ENCODE measurements at regions not wholly inside any gene's neighbourhood (a gene's known extent, or its start where the extent isn't known, plus 50 kb on each side); places are given as distances from the start of the nearest gene placed in this dataset.

GRCh38 chr4:121455285-121455684 is 74.5 kb upstream of the QRFPR start:
- Mint-ChIP-seq H3K27me3 (ENCODE audit: low read depth in 3 of 3) (peaks cover 0 to 3% (median 2%) of the 10 kb centered on the region in 3 donors), H3K36me3 (no peaks in the 10 kb centered on the region), H3K4me1 (no peaks in the 10 kb centered on the region), H3K27ac (no peak overlapping the region), H3K4me3 (no peak overlapping the region), H3K9me3 (no peaks in the 10 kb centered on the region)
- DNase-seq, result no peak
- H3K4me1 ChIP-seq (ENCODE audit: control insufficient read depth in 1 of 2, insufficient read depth in 2 of 2, low read length in 2 of 2), result no peaks in the 10 kb centered on the region
- no peaks in the 10 kb centered on the region for H3K27me3 ChIP-seq (ENCODE audit: control insufficient read depth in 2 of 2, insufficient read depth in 2 of 2, low read length in 2 of 2)
- no peaks in the 10 kb centered on the region for H3K9me3 ChIP-seq (replicated peaks in 1 of 2; ENCODE audit: control insufficient read depth in 1 of 2, insufficient read depth in 1 of 2, low read length in 2 of 2)
- H3K79me2 ChIP-seq (ENCODE audit: insufficient read depth, low read length), result no peaks in the 10 kb centered on the region
- no peaks in the 10 kb centered on the region for H4K20me1 ChIP-seq (ENCODE audit: insufficient read depth, low read length)
- H3K4me3 ChIP-seq (replicated peaks in 1 of 3; ENCODE audit: low read depth in 2 of 3, low read length in 3 of 3), result no peak overlapping the region
- intact Hi-C loops (cut with micrococcal nuclease), result no loop called here
- H3K27ac ChIP-seq (ENCODE audit: low read depth in 1 of 2, low read length in 2 of 2), result no peak overlapping the region
- no peaks in the 10 kb centered on the region for H3K36me3 ChIP-seq (replicated peaks in 1 of 2; ENCODE audit: control insufficient read depth in 1 of 2, insufficient read depth in 2 of 2, low read length in 2 of 2)
- TF ChIP-seq CTCF (IDR thresholded peaks at IDR 0.05), result no peak
- no peak overlapping the region for H3K4me2 ChIP-seq (replicated peaks; ENCODE audit: extremely low read depth, low read length, poor library complexity, severe bottlenecking)
- no peak overlapping the region for H3K9ac ChIP-seq (ENCODE audit: insufficient read depth, low read length, poor library complexity, severe bottlenecking)
- no peak overlapping the region for H2AFZ ChIP-seq (ENCODE audit: insufficient read depth, low read depth, low read length, poor library complexity, severe bottlenecking)
- 80% methylated on average over 1 of the region's 3 CpGs for whole genome bisulfite sequencing (ENCODE audit: insufficient coverage)

GRCh38 chr4:121454251-121454979 is 73.6 kb upstream of the QRFPR start:
- no peak overlapping the region for H3K9ac ChIP-seq (ENCODE audit: insufficient read depth, low read length, poor library complexity, severe bottlenecking)
- intact Hi-C loops (cut with micrococcal nuclease), result no loop called here
- H3K4me2 ChIP-seq (replicated peaks; ENCODE audit: extremely low read depth, low read length, poor library complexity, severe bottlenecking), result no peak overlapping the region
- no peaks in the 10 kb centered on the region for H3K4me1 ChIP-seq (ENCODE audit: control insufficient read depth in 1 of 2, insufficient read depth in 2 of 2, low read length in 2 of 2)
- H3K36me3 Mint-ChIP-seq, result no peaks in the 10 kb centered on the region
- H3K9me3 ChIP-seq (replicated peaks in 1 of 2; ENCODE audit: control insufficient read depth in 1 of 2, insufficient read depth in 1 of 2, low read length in 2 of 2), result no peaks in the 10 kb centered on the region
- H4K20me1 ChIP-seq (ENCODE audit: insufficient read depth, low read length), result no peaks in the 10 kb centered on the region
- TF ChIP-seq CTCF (IDR thresholded peaks at IDR 0.05), result no peak
- 64% methylated on average over 1 of the region's 2 CpGs for WGBS (ENCODE audit: insufficient coverage)
- no peak overlapping the region for H3K27ac ChIP-seq (ENCODE audit: low read depth in 1 of 2, low read length in 2 of 2)
- no peaks in the 10 kb centered on the region for H3K4me1 Mint-ChIP-seq
- no peaks in the 10 kb centered on the region for H3K36me3 ChIP-seq (replicated peaks in 1 of 2; ENCODE audit: control insufficient read depth in 1 of 2, insufficient read depth in 2 of 2, low read length in 2 of 2)
- H3K27ac Mint-ChIP-seq, result no peak overlapping the region
- H3K27me3 ChIP-seq (ENCODE audit: control insufficient read depth in 2 of 2, insufficient read depth in 2 of 2, low read length in 2 of 2), result no peaks in the 10 kb centered on the region
- no peak for DNase-seq
- H3K27me3 Mint-ChIP-seq (ENCODE audit: low read depth in 3 of 3), result peaks cover 0 to 3% (median 2%) of the 10 kb centered on the region in 3 donors
- no peaks in the 10 kb centered on the region for H3K79me2 ChIP-seq (ENCODE audit: insufficient read depth, low read length)
- peaks cover 0 to 2% (median 0%) of the 10 kb centered on the region in 7 donors for H3K9me3 Mint-ChIP-seq
- H2AFZ ChIP-seq (ENCODE audit: insufficient read depth, low read depth, low read length, poor library complexity, severe bottlenecking), result no peak overlapping the region
- H3K4me3 ChIP-seq (replicated peaks in 1 of 3; ENCODE audit: low read depth in 2 of 3, low read length in 3 of 3), result no peak overlapping the region
- no peak overlapping the region for H3K4me3 Mint-ChIP-seq

Measured in CD14-positive monocyte (primary cell).